DND-41 (cell line): ENCODE measurements at regions not wholly inside any gene's neighbourhood (a gene's known extent, or its start where the extent isn't known, plus 50 kb on each side); places are given as distances from the start of the nearest gene placed in this dataset.

ENCODE experiments used
- CTCF ChIP-seq: IDR thresholded peaks from 2 replicates; pipeline ENCODE4 v1.5.1; 2012; ENCODE audit warnings: borderline replicate concordance, low read length, moderate library complexity, mild to moderate bottlenecking; ENCODE audit not compliant: poor library complexity, severe bottlenecking; ENCODE audit errors: extremely low read depth
- EZH2 ChIP-seq: IDR thresholded peaks from 3 replicates; pipeline ENCODE4 v1.6.1; 2012; ENCODE audit warnings: borderline replicate concordance, low read depth, mild to moderate bottlenecking, moderate library complexity, low read length, inconsistent platforms; ENCODE audit not compliant: severe bottlenecking

GRCh38 chr2:155980941-155981560 is 351.5 kb downstream of the NR4A2 start:
- TF ChIP-seq CTCF (no peak), EZH2 (no peak)
